ENCODE measurements at regions not wholly inside any gene's neighbourhood (a gene's known extent, or its start where the extent isn't known, plus 50 kb on each side); places are given as distances from the start of the nearest gene placed in this dataset.
"Not testable (repeated sequence)": the region's sequence is repeated elsewhere in the genome, so short reads cannot be mapped to it uniquely, and the experiment has no call there.

DNA sequence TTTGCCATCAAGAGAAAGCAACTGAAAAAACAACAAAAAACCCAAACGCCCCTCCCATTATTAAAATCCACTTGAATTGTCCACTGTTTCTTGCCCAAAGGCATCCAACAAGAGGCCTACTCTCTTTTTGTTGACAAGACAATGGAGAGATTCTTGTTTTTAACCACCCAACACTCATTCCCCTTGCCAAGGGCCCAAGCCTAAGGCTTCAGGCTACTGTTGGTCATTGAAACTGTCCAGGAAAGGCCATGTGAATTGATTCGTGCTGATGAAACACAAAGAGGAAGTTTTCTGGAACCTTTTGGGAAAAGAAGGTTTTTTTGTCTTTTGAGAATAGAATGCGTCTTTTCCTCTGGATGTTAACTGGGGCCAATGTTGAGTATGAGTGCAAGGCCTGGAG is 157.4 kb upstream of the PFN2 start:
- intact Hi-C loops (cut with DNase I; ENCODE audit: low total_unique reads) = no loop called here
- Histone ChIP-seq H3K9me3 (no peaks in the 10 kb centered on the region), H3K4me3 (no peak overlapping the region), H3K27ac (no peak overlapping the region), H3K27me3 (no peaks in the 10 kb centered on the region), H3K4me1 (no peaks in the 10 kb centered on the region), H3K36me3 (no peaks in the 10 kb centered on the region)
- DNase-seq = no peak
- TF ChIP-seq, protein P1, sequence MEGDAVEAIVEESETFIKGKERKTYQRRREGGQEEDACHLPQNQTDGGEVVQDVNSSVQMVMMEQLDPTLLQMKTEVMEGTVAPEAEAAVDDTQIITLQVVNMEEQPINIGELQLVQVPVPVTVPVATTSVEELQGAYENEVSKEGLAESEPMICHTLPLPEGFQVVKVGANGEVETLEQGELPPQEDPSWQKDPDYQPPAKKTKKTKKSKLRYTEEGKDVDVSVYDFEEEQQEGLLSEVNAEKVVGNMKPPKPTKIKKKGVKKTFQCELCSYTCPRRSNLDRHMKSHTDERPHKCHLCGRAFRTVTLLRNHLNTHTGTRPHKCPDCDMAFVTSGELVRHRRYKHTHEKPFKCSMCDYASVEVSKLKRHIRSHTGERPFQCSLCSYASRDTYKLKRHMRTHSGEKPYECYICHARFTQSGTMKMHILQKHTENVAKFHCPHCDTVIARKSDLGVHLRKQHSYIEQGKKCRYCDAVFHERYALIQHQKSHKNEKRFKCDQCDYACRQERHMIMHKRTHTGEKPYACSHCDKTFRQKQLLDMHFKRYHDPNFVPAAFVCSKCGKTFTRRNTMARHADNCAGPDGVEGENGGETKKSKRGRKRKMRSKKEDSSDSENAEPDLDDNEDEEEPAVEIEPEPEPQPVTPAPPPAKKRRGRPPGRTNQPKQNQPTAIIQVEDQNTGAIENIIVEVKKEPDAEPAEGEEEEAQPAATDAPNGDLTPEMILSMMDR (IDR thresholded peaks at IDR 0.05) = no peak

DNA sequence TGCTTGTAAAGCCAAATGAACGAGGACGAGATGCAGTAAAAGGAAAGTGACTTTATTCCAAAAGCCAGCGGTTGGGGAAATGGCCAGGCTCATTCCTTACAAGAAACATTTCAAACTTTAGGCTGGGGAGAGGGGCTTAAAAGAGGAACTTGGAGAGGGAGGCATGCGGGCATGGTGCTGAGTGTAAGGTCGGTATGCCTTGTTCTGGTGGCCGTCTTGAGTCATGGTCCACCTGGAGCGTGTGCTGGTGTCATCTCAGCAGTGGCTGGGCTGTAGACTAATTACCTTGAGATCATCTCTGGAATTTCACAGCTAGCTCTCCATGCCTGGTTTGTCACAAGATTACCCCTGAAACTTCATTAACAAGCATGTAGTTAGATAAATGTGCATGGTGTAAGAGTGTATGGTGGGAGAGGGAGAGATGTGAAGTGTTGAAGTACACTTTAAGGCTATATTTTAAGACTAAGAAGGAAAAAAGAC is 156.4 kb upstream of the PFN2 start:
- Histone ChIP-seq H3K9me3 (no peaks in the 10 kb centered on the region), H3K27me3 (no peaks in the 10 kb centered on the region), H3K4me1 (no peaks in the 10 kb centered on the region), H3K36me3 (no peaks in the 10 kb centered on the region), H3K4me3 (no peak overlapping the region), H3K27ac (no peak overlapping the region)
- TF ChIP-seq, protein P1 (IDR thresholded peaks at IDR 0.05) = no peak
- intact Hi-C loops (cut with DNase I; ENCODE audit: low total_unique reads) = no loop called here
- DNase-seq = no peak

DNA sequence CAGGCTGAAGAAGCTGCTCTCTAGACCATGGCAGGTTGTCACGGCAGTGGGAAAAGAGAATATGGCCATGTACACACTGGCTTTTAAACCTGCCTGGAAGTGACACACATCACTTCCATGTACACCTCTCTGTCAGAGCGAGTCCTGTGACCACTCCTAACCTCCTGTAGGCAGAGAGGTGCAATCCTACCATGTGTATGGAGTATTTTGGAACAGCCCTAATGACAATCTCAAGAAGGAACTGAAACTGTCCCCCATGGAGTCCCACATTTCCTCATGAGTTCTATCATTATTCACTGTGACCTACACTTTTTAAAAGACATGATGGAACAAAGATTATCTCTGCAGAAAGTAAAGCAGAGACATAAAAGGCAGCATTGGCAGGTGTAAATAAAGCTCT is 153.4 kb upstream of the PFN2 start:
- H3K27ac ChIP-seq = no peak overlapping the region
- H3K27me3 ChIP-seq = no peaks in the 10 kb centered on the region
- intact Hi-C loops (cut with DNase I; ENCODE audit: low total_unique reads) = no loop called here
- no peak for DNase-seq
- H3K36me3 ChIP-seq = no peaks in the 10 kb centered on the region
- TF ChIP-seq, protein P1 (IDR thresholded peaks at IDR 0.05) = no peak
- peaks cover 0 to 6% (median 0%) of the 10 kb centered on the region in 4 donors for H3K4me1 ChIP-seq
- H3K4me3 ChIP-seq = no peak overlapping the region
- H3K9me3 ChIP-seq = no peaks in the 10 kb centered on the region

DNA sequence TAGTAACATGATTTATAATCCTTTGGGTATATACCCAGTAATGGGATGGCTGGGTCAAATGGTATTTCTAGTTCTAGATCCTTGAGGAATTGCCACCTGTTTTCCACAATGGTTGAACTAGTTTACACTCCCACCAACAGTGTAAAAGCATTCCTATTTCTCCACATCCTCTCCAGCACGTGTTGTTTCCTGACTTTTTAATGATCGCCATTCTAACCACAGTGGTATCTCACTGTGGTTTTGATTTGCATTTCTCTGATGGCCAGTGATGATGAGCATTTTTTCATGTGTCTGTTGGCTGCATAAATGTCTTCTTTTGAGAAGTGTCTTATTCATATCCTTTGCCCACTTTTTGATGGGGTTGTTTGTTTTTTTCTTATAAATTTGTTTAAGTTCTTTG is 152.6 kb upstream of the PFN2 start:
- DNase-seq; H3K27ac ChIP-seq; intact Hi-C loops (cut with DNase I; ENCODE audit: low total_unique reads); H3K4me3 ChIP-seq; H3K27me3 ChIP-seq; H3K4me1 ChIP-seq; H3K36me3 ChIP-seq; H3K9me3 ChIP-seq: not testable (repeated sequence)

DNA sequence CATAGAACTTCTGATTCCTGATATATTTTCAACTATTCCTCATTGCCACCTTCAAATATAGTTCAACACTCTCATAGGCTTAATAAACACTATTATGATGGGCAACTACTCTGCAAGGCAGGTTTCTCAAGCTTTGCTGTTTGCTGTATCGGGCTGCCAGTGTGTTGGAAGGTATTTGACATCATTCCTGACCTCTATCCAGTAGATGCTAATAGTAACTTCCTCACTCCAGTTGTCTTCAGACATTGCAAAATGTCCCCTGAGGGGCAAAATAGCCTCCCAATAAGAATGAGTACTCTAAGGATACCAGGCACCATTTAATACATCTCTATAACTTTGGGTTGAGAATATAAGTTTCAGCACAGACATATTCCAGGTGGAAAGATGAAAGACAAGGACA is 147.5 kb upstream of the PFN2 start:
- Histone ChIP-seq H3K27me3 (no peaks in the 10 kb centered on the region), H3K4me1 (peaks cover 0 to 40% (median 1%) of the 10 kb centered on the region in 4 donors), H3K4me3 (no peak overlapping the region), H3K27ac (no peak overlapping the region), H3K36me3 (no peaks in the 10 kb centered on the region), H3K9me3 (no peaks in the 10 kb centered on the region)
- TF ChIP-seq, protein P1 (IDR thresholded peaks at IDR 0.05) = no peak
- DNase-seq = no peak
- intact Hi-C loops (cut with DNase I; ENCODE audit: low total_unique reads) = no loop called here

DNA sequence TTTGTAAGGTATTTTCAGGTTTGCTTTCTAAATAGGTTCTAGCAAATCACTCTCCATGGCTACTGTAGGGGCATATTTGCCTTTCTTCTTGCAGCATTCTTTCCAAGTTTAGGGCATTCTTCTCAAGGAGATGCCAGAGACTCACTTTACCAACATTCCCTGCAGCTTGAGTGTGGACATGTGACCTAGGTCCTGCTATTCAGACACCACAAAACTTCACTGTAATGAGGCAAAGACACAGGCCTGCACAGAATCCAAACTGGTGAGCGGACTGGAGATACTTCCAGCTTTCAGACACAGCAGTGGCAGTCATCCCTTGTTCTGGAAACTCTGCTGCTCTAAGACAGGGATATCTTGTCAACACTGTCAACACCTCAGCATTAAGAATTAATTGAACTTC is 146.4 kb upstream of the PFN2 start:
- no peak for DNase-seq
- Histone ChIP-seq H3K4me1 (peaks cover 0 to 40% (median 1%) of the 10 kb centered on the region in 4 donors), H3K4me3 (no peak overlapping the region), H3K27me3 (no peaks in the 10 kb centered on the region), H3K36me3 (no peaks in the 10 kb centered on the region), H3K9me3 (no peaks in the 10 kb centered on the region), H3K27ac (no peak overlapping the region)
- intact Hi-C loops (cut with DNase I; ENCODE audit: low total_unique reads) = no loop called here
- TF ChIP-seq, protein P1 (IDR thresholded peaks at IDR 0.05) = no peak
